ENCODE measurements at regions not wholly inside any gene's neighbourhood (a gene's known extent, or its start where the extent isn't known, plus 50 kb on each side); places are given as distances from the start of the nearest gene placed in this dataset.

DNA sequence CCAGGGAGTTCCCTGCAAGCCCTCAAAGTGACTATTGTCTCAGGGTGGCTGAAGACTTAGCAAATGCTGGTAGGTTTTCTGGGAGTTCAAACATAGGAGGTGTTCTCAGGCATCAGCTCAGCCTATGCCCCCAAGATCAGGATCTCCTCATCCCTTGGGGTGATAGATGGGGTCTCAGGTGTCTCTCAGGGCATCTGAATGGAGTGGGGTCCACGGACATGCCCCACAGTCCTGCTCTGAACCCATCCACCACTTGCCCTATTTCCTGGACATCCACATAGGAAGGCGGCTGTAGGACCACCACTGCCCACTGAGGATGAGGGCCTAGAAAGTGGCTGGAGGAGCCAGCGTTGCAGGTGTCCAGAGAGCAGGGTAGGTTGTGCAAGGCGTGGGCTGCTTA is 287.0 kb upstream of the CXCR4 start:
- TF ChIP-seq, protein P1, sequence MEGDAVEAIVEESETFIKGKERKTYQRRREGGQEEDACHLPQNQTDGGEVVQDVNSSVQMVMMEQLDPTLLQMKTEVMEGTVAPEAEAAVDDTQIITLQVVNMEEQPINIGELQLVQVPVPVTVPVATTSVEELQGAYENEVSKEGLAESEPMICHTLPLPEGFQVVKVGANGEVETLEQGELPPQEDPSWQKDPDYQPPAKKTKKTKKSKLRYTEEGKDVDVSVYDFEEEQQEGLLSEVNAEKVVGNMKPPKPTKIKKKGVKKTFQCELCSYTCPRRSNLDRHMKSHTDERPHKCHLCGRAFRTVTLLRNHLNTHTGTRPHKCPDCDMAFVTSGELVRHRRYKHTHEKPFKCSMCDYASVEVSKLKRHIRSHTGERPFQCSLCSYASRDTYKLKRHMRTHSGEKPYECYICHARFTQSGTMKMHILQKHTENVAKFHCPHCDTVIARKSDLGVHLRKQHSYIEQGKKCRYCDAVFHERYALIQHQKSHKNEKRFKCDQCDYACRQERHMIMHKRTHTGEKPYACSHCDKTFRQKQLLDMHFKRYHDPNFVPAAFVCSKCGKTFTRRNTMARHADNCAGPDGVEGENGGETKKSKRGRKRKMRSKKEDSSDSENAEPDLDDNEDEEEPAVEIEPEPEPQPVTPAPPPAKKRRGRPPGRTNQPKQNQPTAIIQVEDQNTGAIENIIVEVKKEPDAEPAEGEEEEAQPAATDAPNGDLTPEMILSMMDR (IDR thresholded peaks at IDR 0.05; ENCODE audit: poor library complexity, severe bottlenecking) = no peak
- no peak for TF ChIP-seq EZH2 (IDR thresholded peaks at IDR 0.05; ENCODE audit: borderline replicate concordance, insufficient read depth, low read length, poor library complexity, severe bottlenecking)
- no peak for TF ChIP-seq POLR2AphosphoS5 (IDR thresholded peaks at IDR 0.05)

All from neural cell (in vitro differentiated cells).